ENCODE measurements at regions not wholly inside any gene's neighbourhood (a gene's known extent, or its start where the extent isn't known, plus 50 kb on each side); places are given as distances from the start of the nearest gene placed in this dataset.
A peak's percentile ranks its signal among the peaks of the same experiment; 100 is the strongest.
"Not testable (repeated sequence)": the region's sequence is repeated elsewhere in the genome, so short reads cannot be mapped to it uniquely, and the experiment has no call there.

DNA sequence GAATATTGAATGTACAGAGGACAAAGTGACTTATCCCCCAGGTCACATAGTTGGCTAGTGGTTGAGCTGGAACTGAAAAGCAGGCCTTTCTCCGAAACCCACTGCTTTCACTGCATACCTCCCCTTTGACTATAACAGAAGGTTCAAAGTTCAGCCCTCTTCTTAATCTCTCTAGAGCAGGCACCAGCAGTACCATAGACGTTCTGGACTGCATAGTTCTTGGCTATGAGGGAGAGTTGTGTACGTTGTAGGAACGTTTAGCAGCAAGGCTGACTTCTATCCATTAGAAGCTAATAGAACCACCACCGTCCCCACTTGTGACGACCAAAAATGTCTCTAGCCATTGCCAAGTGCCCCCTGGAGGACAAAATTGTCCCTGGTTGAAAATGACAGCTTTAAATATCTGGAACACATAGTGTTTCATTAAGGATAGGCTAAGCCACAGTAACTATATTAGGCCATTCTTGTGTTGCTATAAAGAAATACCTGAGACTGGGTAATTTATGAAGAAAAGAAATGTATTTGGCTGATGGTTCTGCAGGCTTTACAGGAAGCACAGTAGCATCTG, 123.8 kb upstream of the MTHFD1L start:
- no peak for DNase-seq

- no peak for DNase-seq
These were observed 120.8 kb upstream of the MTHFD1L start for GRCh38 chr6:150744522-150745260.

DNA sequence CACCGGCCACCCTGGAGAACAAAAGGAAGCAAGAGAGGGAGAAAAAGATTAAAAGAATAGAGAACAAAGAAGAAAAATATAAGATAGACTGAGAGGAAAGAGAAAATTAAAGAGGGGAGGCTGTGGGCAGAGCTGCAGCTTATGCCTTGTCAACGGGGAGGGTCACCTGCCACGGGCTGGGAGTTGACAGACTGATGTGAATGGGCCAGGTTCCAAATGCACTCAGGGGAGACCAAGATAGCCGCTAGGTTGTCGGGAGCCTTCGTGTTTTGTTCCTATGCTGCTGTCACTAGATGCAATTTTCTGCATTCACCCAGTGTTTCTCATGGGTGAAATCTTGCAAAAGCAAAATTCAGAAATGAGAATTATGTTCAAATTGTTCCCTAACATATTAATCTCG, 119.6 kb upstream of the MTHFD1L start:
- no peak for DNase-seq

- DNase-seq, result no peak
These were observed 118.3 kb upstream of the MTHFD1L start for GRCh38 chr6:150747155-150747554.

DNA sequence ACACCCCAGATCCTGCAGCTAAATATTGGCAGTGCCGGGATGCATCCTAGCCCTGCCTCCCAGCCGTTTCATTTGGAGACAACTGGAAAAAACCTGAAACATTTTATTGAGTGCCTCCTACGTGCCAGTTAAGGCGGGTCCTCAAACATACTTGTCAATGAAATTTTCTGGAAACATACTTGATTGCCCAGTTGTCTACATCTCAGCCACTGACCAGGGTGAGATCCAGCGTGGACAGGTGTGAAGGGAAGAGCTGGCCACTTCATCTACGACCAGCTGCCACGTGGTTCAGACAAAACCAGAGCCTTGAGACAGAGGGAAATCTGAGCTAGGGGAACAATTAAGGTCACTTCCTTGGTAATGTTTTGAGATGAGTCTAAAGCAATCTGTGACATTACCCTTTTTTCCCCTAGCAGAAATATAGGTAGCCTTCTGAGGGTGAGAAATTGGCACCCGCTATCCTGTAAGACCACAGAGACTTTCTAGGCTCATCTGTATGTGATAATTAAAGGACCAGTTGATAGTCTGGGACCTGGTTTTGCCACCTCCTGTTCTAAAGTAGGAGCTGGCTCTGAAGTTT, 116.3 kb upstream of the MTHFD1L start:
- DNase-seq, result no peak

GRCh38 chr6:150751296-150751695, 114.2 kb upstream of the MTHFD1L start:
- no peak for DNase-seq

DNA sequence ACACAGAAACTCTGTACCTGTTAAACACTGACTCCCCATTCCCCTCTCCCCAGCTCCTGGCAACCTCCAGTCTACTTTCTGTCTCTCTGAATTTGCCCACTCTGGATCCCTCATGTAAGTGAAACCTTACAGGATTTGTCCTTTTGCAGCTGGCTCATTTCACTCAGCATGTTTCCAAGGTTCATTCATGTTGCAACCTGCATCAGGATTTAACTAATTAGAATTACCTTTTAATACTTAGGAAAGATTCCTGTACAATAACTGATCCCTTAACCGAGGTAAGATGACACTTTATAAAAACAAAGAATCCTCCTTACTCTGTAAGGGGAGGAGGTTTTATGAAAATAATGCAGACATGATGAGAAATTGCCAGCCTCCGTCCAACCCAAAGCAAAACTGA, 113.1 kb upstream of the MTHFD1L start:
- DNase-seq, result no peak

GRCh38 chr6:150753371-150754064, 112.0 kb upstream of the MTHFD1L start:
- no peak for DNase-seq

DNA sequence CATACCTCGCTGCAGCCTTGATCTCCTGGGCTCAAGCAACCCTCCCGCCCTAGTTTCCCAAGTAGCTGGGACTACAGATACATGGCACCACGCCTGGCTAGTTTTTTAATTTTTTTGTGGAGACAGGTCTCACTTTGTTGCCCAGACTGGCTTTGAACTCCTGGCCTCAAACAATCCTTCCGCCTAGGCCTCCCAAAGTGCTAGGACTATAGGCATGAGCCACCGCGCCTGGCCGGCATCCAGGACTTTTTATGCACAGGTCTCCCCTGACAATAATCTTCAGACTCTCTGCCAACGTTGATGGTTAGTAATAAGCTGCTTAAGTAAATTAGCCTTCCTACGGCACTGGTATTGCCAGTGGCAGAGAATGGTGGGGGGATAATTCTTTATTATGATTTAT, 110.5 kb upstream of the MTHFD1L start:
- no peak for DNase-seq

- no peak for DNase-seq
These were observed 110.0 kb upstream of the MTHFD1L start for GRCh38 chr6:150755524-150755923.

- peak; percentile 8 for DNase-seq
These were observed 109.3 kb upstream of the MTHFD1L start for GRCh38 chr6:150756173-150756572.

- DNase-seq, result not testable (repeated sequence)
These were observed 107.7 kb upstream of the MTHFD1L start for GRCh38 chr6:150757807-150758206.

DNA sequence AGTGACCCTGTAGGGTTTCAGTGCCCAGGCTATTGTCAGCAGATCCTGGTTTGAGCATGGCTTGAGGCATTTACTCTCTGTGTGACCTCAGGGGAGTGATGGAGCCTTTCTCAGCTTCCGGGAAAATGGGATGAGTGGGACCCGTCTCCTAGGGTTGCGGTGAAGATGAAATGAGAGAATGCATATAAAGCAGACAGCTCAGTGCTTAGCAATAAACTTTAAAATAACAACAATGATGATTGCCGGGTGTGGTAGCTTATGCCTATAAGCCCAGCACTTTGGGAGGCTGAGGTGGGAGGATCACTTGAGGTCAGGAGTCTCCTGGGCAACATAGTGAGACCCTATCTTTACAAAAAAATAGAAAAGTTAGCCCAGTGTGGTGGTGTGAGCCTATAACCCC, 106.0 kb upstream of the MTHFD1L start:
- DNase-seq, result peak; percentile 25

- no peak for DNase-seq
These were observed 103.7 kb upstream of the MTHFD1L start for GRCh38 chr6:150761771-150762170.

DNA sequence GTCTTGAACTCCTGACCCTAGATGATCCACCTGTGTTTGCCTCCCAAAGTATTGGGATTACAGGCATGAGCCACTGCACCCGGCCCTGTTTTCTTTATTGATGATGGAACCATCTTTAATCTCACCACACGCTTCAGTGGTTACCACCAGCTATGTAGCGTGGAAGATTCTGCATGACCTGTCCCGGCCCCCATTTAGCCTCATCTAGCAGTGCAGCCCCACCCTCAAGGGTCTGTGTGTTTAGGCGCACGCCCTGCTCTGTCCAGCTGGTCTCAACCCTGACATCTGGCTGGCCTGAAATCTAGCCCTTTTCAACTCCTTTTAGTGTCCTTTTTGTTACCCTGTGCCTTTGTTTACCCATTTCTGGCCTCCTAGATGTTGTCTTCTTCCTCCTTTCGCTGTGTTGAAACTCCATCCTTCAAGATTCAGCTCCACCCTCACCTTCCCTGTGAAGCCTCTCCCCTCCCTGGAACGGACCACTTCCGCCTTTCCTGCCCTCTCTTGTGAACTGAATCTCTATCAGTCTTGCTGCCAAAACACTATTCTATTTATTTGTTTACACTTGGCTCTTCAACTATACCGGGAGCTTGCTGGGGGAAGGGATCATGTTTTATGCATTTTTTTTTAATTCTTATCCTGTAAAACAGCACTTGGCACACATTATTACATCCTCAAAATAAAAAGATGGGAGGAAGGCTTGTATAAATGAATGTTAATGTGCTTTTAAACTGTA, 101.0 kb upstream of the MTHFD1L start:
- DNase-seq, result no peak

- no peak for DNase-seq
These were observed 100.3 kb upstream of the MTHFD1L start for GRCh38 chr6:150765067-150765764.

GRCh38 chr6:150766201-150766997, 99.1 kb upstream of the MTHFD1L start:
- DNase-seq, result no peak

DNA sequence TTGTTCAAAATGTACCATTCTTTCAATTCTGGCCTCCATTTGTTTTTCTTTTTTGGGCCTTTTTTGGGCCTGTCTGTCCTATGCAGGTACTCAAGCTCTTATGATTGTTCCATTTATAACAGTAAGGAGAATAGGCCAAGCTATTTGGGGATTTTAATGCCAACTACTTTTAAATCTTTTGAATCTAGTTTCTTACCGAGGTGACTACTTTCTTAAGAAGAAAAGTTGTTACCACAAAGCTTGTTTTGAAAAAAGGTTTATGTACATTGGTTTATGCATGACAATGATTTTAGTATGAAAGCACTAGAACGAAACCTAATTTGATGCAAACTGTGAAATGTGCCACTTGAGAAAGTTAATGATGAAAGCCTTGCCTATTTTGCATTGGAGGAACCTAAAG, 98.3 kb upstream of the MTHFD1L start:
- DNase-seq, result no peak

GRCh38 chr6:150767571-150768018, 97.9 kb upstream of the MTHFD1L start:
- no peak for DNase-seq

DNA sequence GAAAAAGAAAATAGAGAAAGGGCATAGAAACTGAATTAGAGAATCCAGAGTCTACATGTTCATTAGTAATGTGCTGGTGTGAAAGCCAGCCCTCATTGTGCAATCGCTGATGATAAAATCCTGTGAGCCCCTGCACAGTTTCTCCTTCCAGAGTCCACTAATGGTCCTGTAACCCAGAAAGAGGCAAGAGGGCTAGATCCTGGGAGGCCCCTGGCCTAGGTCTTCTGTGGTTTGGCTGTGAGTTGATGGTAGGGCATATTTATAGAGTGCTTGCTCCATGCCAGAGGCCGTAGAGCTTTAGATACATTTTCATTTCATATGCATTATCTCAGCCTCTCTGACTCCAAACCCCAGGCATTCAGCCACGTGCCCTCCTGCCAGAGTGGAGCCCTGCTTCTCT, 94.9 kb upstream of the MTHFD1L start:
- DNase-seq, result no peak

DNA sequence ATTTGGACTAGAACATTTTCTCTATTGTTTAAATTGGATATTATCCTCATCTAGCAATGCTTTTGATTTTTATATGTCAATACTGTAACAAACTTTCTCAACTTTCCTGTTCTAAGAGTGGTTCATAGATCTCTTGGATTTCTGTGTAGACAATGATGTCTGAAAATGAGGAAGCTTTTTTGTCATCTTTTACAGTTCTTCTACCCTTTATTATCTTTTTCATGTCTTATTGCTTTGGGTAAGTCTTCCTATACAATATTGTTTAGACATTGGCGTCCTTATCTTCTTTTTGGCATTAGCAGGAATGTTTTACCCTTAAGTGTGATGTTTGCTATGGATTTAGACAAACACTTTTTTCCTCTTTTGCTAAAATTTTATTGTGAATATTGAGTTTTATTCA, 91.5 kb upstream of the MTHFD1L start:
- DNase-seq, result no peak
